Panc1 (cell line): ENCODE measurements at regions not wholly inside any gene's neighbourhood (a gene's known extent, or its start where the extent isn't known, plus 50 kb on each side); places are given as distances from the start of the nearest gene placed in this dataset.

Experiments used
- ATAC-seq: fragments of 200-7000 bp; cut with Tn5 transposase; 2 replicates; pipeline ENCODE4 v1.9.1; 2020; ENCODE audit warnings: mild to moderate bottlenecking, moderate library complexity
- BruUV-seq: library from RNA; stranded (reverse); fragments of 400-500 nt; replicated peaks from 2 replicates; lab custom pipeline; 2021; lab: Mats Ljungman, UMichigan
- CTCF ChIA-PET: fragments of 300-600 bp; sonication (Branson Sonifier 250); formaldehyde crosslinking; loops from one replicate; lab custom pipeline; 2022; ENCODE audit warnings: antibody characterized with exemption; lab: Charles Lee
- POLR2A ChIA-PET: fragments of 300-600 bp; sonication (Branson Sonifier 250); formaldehyde crosslinking; loops from one replicate; lab custom pipeline; 2022; ENCODE audit warnings: antibody characterized with exemption; lab: Charles Lee
- DNase-seq: peaks from one replicate; pipeline ENCODE4 v3.0.0-alpha.2; 2010; ENCODE audit warnings: low read depth, low spot score
- H3K27ac ChIP-seq: 2 replicates; pipeline ENCODE4 v1.5.1; 2011; ENCODE audit warnings: mild to moderate bottlenecking, low read length, inconsistent platforms
- H3K27me3 ChIP-seq: fragments of 200-500 bp; sonication (Bioruptor generic); 2 replicates; pipeline ENCODE4 v1.6.0; 2014; ENCODE audit warnings: low read length, inconsistent platforms; ENCODE audit not compliant: control insufficient read depth, insufficient read depth
- H3K36me3 ChIP-seq: fragments of 200-500 bp; sonication (Bioruptor generic); 2 replicates; pipeline ENCODE4 v1.5.1; 2014; ENCODE audit warnings: inconsistent platforms, mild to moderate bottlenecking, low read length, moderate library complexity; ENCODE audit not compliant: control insufficient read depth, insufficient read depth
- H3K4me1 ChIP-seq: 2 replicates; pipeline ENCODE4 v1.5.1; 2011; ENCODE audit warnings: inconsistent platforms, mild to moderate bottlenecking, low read length, moderate library complexity; ENCODE audit not compliant: control insufficient read depth, insufficient read depth
- H3K4me3 ChIP-seq, 2 experiments: 2 replicates each; pipeline ENCODE4 v1.5.1; 2011 to 2012; ENCODE audit warnings: low read depth in 2 of 2, low read length in 2 of 2, mild to moderate bottlenecking in 2 of 2, inconsistent platforms in 1 of 2, moderate library complexity in 1 of 2
- H3K9me3 ChIP-seq: fragments of 200-500 bp; sonication (Bioruptor generic); 2 replicates; pipeline ENCODE4 v1.5.1; 2014; ENCODE audit warnings: low read depth, mild to moderate bottlenecking, inconsistent platforms, low read length, moderate library complexity; ENCODE audit not compliant: control insufficient read depth, insufficient read depth
- POLR2AphosphoS5 ChIP-seq: IDR thresholded peaks from 2 replicates; pipeline ENCODE4 v1.6.1; 2012; ENCODE audit warnings: mild to moderate bottlenecking, low read depth, low read length, moderate library complexity
- SIN3A ChIP-seq: IDR thresholded peaks from 2 replicates; pipeline ENCODE4 v1.6.1; 2012; ENCODE audit warnings: low read depth, mild to moderate bottlenecking, low read length, moderate library complexity, borderline replicate concordance; ENCODE audit not compliant: insufficient read depth
- TCF7L2 ChIP-seq: IDR thresholded peaks from 2 replicates; pipeline ENCODE4 v1.6.1; 2011; ENCODE audit warnings: mild to moderate bottlenecking, low read depth, low read length, inconsistent platforms
- in situ Hi-C: cut with HindIII; loops from 2 replicates; pipeline ENCODE4 v1.10.0; 2016; ENCODE audit warnings: low sequenced_read_pairs, low pct_unique_long_range_greater_than_20kb
- intact Hi-C: fragments of 100-400 bp; cut with micrococcal nuclease; formaldehyde crosslinking; loops from one replicate; pipeline ENCODE4 v1.10.0; 2022; ENCODE audit not compliant: unreplicated experiment
- TF ChIP-seq, protein P1 (sequence below): fragments of 450-650 bp; IDR thresholded peaks from 2 replicates; pipeline ENCODE4 v1.5.1; 2017; ENCODE audit warnings: mild to moderate bottlenecking
- TF ChIP-seq, protein P2 (sequence below), 2 experiments: IDR thresholded peaks; 2 replicates each; pipeline ENCODE4 v1.6.1; 2011 to 2012; ENCODE audit warnings: low read depth in 2 of 2, control low read depth in 1 of 2, low read length in 1 of 2, mild to moderate bottlenecking in 1 of 2, moderate library complexity in 1 of 2; ENCODE audit not compliant: insufficient read depth in 1 of 2

DNA sequence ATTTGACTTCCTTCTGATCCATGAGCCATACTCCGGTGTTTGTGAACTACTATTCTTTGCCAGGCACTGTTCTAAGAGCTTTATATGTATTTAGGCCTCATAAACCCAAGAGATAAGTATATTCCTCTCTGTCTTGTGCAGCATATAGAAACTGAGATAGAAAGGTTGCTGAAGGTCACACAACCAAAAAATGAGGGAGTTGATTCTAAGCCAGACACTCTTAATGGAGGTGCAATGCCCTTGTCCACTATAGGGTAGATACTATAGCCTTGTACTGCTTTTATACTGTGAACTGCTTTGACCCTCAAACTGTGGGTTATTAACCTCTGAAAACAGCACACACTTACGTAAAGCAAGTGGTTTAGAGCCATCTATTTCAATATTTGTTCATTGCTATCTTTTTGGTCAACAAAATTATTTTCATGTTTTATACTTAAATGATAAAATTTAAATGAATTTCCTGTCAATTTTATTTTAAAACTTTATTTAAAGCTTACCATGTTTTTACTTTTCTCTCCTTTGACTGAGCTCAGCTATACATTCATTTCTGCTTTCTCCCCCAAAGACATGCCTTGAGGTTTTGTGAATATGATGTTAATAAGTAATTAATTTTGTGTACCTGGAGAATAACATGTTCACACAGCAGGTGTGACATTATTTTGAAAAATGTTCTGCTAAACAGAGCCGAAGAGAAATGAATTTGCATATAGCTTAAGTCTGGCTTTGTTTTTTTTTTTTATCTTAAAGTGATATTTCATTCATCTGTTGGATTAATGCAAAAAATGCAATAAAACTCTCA, 687.3 kb downstream of the DNAJB9 start:
- in situ Hi-C loops = no loop called here
- POLR2A ChIA-PET = no interaction called here

DNA sequence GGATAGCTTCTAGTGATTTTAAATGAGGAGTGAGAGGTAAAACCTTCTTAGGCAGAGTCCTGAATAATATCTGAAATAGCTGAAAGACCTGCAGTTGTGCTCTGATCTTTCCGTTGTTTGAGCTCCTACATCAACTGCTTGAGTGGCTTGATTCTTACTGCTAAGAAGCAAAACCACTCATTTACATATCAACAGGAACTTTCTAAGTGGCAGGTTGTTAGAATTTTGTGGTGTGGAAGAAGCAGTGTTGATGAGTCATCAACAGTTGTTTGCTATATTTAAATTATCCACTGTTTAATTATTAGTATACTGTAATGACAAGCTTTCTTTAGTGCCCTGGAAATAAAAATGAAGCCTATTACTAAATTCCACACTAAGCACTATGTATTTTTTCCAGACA, 689.5 kb downstream of the DNAJB9 start:
- ChIA-PET CTCF (no interaction called here), POLR2A (interaction anchor here (0.6 kb wide), 1 partner anchor 455 kb away, joined by 3 read pairs; no protein-coding TSS in a partner anchor)
- H3K36me3 ChIP-seq = no peaks in the 10 kb centered on the region
- no peak overlapping the region for H3K4me3 ChIP-seq
- no peaks in the 10 kb centered on the region for H3K4me1 ChIP-seq
- H3K27ac ChIP-seq = no peak overlapping the region
- in situ Hi-C loops (no loop called here), intact Hi-C loops (no loop called here)
- ATAC-seq = no peak
- H3K27me3 ChIP-seq = no peaks in the 10 kb centered on the region
- BruUV-seq = no TSS peak
- TF ChIP-seq, protein P1, sequence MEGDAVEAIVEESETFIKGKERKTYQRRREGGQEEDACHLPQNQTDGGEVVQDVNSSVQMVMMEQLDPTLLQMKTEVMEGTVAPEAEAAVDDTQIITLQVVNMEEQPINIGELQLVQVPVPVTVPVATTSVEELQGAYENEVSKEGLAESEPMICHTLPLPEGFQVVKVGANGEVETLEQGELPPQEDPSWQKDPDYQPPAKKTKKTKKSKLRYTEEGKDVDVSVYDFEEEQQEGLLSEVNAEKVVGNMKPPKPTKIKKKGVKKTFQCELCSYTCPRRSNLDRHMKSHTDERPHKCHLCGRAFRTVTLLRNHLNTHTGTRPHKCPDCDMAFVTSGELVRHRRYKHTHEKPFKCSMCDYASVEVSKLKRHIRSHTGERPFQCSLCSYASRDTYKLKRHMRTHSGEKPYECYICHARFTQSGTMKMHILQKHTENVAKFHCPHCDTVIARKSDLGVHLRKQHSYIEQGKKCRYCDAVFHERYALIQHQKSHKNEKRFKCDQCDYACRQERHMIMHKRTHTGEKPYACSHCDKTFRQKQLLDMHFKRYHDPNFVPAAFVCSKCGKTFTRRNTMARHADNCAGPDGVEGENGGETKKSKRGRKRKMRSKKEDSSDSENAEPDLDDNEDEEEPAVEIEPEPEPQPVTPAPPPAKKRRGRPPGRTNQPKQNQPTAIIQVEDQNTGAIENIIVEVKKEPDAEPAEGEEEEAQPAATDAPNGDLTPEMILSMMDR = no peak
- TF ChIP-seq TCF7L2 (no peak), POLR2AphosphoS5 (no peak), SIN3A (no peak)
- TF ChIP-seq, protein P2, sequence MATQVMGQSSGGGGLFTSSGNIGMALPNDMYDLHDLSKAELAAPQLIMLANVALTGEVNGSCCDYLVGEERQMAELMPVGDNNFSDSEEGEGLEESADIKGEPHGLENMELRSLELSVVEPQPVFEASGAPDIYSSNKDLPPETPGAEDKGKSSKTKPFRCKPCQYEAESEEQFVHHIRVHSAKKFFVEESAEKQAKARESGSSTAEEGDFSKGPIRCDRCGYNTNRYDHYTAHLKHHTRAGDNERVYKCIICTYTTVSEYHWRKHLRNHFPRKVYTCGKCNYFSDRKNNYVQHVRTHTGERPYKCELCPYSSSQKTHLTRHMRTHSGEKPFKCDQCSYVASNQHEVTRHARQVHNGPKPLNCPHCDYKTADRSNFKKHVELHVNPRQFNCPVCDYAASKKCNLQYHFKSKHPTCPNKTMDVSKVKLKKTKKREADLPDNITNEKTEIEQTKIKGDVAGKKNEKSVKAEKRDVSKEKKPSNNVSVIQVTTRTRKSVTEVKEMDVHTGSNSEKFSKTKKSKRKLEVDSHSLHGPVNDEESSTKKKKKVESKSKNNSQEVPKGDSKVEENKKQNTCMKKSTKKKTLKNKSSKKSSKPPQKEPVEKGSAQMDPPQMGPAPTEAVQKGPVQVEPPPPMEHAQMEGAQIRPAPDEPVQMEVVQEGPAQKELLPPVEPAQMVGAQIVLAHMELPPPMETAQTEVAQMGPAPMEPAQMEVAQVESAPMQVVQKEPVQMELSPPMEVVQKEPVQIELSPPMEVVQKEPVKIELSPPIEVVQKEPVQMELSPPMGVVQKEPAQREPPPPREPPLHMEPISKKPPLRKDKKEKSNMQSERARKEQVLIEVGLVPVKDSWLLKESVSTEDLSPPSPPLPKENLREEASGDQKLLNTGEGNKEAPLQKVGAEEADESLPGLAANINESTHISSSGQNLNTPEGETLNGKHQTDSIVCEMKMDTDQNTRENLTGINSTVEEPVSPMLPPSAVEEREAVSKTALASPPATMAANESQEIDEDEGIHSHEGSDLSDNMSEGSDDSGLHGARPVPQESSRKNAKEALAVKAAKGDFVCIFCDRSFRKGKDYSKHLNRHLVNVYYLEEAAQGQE (IDR thresholded peaks at IDR 0.05; ENCODE audit: insufficient read depth in 1 of 2, low read depth in 2 of 2, low read length in 1 of 2) = no peak
- H3K9me3 ChIP-seq = no peaks in the 10 kb centered on the region
- DNase-seq = no peak

More for the DNA sequence above, 687.3 kb downstream of the DNAJB9 start:
- H3K9me3 ChIP-seq = no peaks in the 10 kb centered on the region
- intact Hi-C loops = no loop called here
- H3K4me3 ChIP-seq = no peak overlapping the region
- no peak for DNase-seq
- TF ChIP-seq, protein P2 (IDR thresholded peaks at IDR 0.05; ENCODE audit: insufficient read depth in 1 of 2, low read depth in 2 of 2, low read length in 1 of 2) = no peak
- TF ChIP-seq, protein P1 = no peak
- TF ChIP-seq SIN3A (no peak), POLR2AphosphoS5 (no peak), TCF7L2 (no peak)
- ATAC-seq = no peak
- CTCF ChIA-PET = no interaction called here
- H3K36me3 ChIP-seq = no peaks in the 10 kb centered on the region
- no peaks in the 10 kb centered on the region for H3K27me3 ChIP-seq
- H3K4me1 ChIP-seq = no peaks in the 10 kb centered on the region
- no TSS peak for BruUV-seq
- no peak overlapping the region for H3K27ac ChIP-seq
